ENCODE measurements at regions not wholly inside any gene's neighbourhood (a gene's known extent, or its start where the extent isn't known, plus 50 kb on each side); places are given as distances from the start of the nearest gene placed in this dataset.
"Not testable (repeated sequence)": the region's sequence is repeated elsewhere in the genome, so short reads cannot be mapped to it uniquely, and the experiment has no call there.

- DNase-seq (ENCODE audit: low read depth), result no peak
- in situ Hi-C loops (cut with HindIII; ENCODE audit: low pct_unique_long_range_greater_than_20kb, low sequenced_read_pairs), result no loop called here
Observed at GRCh38 chr1:29426701-29427279, 190.5 kb downstream of the PTPRU start.

DNA sequence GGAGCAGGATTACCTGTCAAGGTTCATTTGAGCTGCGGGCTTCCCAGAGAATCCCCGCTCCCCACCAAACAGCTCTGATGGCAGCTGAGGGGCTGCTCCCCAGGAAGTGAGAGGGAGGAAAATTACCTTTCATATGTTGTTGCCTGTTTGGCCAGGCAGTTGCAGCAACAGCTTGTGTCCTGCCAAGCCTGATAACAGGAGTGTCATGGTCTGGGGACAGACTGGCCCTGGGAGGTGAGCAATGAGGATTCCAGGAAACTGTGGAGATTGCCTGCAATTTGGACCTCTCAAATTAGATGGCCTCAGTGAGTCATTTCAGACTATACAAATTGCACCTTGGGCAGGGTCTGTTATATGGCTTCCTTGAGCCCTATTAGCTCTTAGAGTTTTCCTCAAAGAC, 189.3 kb downstream of the PTPRU start:
- DNase-seq (ENCODE audit: low read depth), result no peak
- in situ Hi-C loops (cut with HindIII; ENCODE audit: low pct_unique_long_range_greater_than_20kb, low sequenced_read_pairs), result no loop called here

- in situ Hi-C loops (cut with HindIII; ENCODE audit: low pct_unique_long_range_greater_than_20kb, low sequenced_read_pairs), result no loop called here
- DNase-seq (ENCODE audit: low read depth), result no peak
Observed at GRCh38 chr1:29424266-29424665, 187.9 kb downstream of the PTPRU start.

- in situ Hi-C loops (cut with HindIII; ENCODE audit: low pct_unique_long_range_greater_than_20kb, low sequenced_read_pairs), result no loop called here
Observed at GRCh38 chr1:29420202-29420601, 183.9 kb downstream of the PTPRU start.

GRCh38 chr1:29417971-29418370, 181.6 kb downstream of the PTPRU start:
- DNase-seq (ENCODE audit: low read depth), result no peak
- in situ Hi-C loops (cut with HindIII; ENCODE audit: low pct_unique_long_range_greater_than_20kb, low sequenced_read_pairs), result no loop called here

More at GRCh38 chr1:29420202-29420601, 183.9 kb downstream of the PTPRU start:
- DNase-seq (ENCODE audit: low read depth), result no peak

DNA sequence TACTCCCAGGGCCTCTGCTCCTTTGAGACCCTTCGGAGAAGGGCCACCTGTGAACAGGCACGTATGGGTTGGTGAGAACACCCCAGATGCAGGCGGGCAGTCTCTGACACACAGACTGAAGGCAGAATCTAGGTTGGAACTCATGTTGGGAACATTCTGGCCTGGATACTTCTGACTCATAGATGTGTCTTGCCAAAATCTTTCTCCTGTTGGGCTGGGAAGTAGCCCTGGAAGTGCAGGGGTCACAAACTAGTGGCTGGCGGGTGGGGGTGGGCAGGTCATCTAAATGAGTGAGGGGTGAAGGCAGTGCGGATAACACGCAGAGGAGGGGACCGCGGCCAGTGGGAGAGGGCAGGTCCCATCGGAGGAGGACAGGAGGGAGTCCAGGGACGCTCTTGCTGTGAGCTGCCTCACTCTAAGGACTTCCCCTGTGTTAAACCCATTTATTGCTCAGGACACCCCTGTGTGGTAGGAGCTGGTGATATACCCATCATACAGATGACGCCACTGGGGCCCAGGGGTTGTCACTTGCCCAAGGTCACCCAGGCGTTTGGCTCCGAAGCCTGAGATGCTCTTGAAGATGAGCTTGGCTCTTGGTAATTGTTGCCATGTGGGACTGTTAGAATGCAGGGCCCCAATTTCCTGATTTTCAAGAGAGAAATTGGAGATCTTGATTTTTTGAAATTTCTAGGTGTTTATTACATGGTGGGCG, 181.0 kb downstream of the PTPRU start:
- in situ Hi-C loops (cut with HindIII; ENCODE audit: low pct_unique_long_range_greater_than_20kb, low sequenced_read_pairs), result no loop called here
- DNase-seq (ENCODE audit: low read depth), result no peak

DNA sequence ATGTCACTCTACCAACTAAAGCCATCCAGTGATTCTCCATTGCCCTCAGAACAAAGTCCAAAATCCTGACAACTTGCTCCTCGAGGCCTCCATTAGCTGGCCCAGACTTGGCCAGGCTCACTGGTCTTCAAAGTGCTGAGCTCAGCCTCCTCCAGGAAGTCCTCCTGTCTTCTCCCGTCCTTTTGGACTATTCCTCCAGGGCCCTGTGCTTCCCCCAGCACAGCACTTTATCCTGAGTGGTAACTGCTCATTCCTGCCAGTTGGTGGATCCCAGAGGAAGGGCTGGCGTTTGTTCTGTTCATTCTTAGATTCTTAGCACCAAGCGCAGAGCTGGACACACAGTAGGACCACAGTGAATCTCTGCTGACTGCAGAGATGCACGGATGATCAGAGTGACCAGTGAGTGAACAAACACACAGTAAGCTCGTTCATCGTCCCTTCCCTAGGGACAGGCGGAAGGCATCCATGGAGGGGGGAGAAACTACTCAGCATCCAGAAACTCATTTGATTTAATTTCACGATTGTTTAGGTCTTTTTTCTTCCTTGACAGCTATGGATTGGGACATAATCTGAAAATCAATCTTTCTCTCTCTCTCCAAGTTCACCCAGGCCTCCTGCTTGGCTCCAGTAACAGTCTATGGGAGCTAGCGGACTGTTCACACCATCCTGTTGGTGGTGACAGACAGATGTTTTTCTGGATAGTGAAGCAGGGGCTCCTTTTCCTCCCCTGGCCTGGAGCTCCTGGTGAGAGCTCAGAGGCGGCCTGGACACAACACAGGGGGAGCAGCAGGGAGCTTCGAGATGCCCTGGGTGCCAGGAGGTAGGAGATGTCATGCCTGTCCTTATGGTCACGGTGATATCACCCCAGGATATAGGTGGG, 180.2 kb downstream of the PTPRU start:
- DNase-seq (ENCODE audit: low read depth), result no peak
- in situ Hi-C loops (cut with HindIII; ENCODE audit: low pct_unique_long_range_greater_than_20kb, low sequenced_read_pairs), result no loop called here

DNA sequence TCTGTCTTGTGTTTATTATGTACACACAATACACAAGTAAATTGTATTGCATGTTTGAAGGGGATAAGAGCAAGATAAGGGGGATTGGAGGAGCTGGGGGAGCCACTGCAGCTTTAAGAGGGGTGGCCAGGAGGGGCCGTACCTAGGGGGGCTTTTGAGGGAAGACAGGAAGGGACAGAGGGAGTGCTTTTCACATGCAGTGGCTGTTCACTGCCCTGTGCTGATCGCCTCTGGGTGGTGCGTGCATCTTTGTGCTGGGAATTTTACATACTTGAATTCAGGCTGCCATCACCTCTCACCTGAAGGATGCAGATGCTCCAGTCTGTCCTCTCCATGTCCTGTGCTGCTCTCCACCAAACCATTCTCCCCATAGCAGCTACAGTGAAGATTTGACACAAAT, 179.5 kb downstream of the PTPRU start:
- in situ Hi-C loops (cut with HindIII; ENCODE audit: low pct_unique_long_range_greater_than_20kb, low sequenced_read_pairs), result no loop called here
- DNase-seq (ENCODE audit: low read depth), result no peak

GRCh38 chr1:29415156-29415830, 179.0 kb downstream of the PTPRU start:
- in situ Hi-C loops (cut with HindIII; ENCODE audit: low pct_unique_long_range_greater_than_20kb, low sequenced_read_pairs), result no loop called here
- DNase-seq (ENCODE audit: low read depth), result no peak

DNA sequence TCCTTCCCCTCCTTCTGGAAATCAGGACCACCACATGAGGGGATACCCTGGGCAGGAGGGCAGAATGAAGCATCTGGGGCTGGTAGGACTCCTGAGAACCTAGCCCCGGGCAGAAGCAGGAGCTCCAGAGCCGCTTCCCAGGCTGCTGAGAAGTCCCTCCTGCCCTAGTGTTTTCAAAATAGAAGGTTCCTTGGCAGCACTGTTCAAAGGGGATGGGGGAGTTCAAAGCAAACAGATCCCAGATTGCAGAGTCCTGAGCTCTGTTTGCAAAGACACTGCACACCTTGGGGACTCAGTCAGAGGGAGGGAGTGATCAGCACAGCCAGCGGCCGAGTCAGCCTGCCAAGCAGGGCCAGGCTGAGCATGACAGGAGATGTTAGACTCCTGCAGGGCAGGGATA, 177.8 kb downstream of the PTPRU start:
- no peak for DNase-seq (ENCODE audit: low read depth)
- in situ Hi-C loops (cut with HindIII; ENCODE audit: low pct_unique_long_range_greater_than_20kb, low sequenced_read_pairs), result no loop called here

DNA sequence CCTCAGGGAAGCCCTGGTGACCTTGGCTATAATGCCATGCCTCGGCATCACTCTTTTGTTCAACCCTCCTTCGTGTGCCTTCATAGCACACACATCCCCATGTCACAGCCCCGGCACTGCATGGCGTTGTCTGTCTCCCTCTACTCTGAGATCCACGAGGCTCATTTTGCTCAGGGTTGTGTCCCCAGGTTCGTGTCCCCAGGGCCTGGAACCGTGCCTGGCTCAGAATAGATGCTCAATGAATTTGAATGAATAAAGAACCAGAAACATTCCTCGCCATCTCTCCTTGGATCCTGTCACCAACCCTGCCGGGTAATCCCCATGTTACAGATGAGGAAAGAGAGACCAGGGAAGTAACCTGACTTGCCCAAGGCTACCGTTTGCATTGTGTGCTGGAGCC, 177.3 kb downstream of the PTPRU start:
- in situ Hi-C loops (cut with HindIII; ENCODE audit: low pct_unique_long_range_greater_than_20kb, low sequenced_read_pairs), result no loop called here
- DNase-seq (ENCODE audit: low read depth), result no peak

GRCh38 chr1:29412591-29412990, 176.3 kb downstream of the PTPRU start:
- no peak for DNase-seq (ENCODE audit: low read depth)
- in situ Hi-C loops (cut with HindIII; ENCODE audit: low pct_unique_long_range_greater_than_20kb, low sequenced_read_pairs), result no loop called here

DNA sequence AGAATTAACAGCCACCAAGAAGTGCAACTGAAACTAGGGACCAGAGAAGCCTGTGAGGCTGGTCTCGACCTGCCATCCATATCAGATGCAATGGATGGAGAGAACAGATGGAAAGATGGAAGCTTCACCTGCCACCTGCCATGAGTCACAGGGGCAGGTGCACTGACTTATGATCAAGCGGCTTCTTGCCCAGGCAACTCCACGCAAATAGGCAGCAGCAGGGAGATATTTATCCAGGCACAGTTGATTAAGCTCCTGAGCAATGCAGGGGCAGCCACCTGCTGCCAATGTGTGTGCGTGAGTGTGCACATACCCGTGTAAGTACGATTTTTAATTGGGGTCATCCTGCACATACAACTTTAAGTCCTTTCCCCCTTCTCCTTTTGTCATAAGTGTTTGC, 174.2 kb downstream of the PTPRU start:
- in situ Hi-C loops (cut with HindIII; ENCODE audit: low pct_unique_long_range_greater_than_20kb, low sequenced_read_pairs), result no loop called here
- no peak for DNase-seq (ENCODE audit: low read depth)

GRCh38 chr1:29409616-29410015, 173.3 kb downstream of the PTPRU start:
- DNase-seq (ENCODE audit: low read depth), result no peak
- in situ Hi-C loops (cut with HindIII; ENCODE audit: low pct_unique_long_range_greater_than_20kb, low sequenced_read_pairs), result no loop called here

DNA sequence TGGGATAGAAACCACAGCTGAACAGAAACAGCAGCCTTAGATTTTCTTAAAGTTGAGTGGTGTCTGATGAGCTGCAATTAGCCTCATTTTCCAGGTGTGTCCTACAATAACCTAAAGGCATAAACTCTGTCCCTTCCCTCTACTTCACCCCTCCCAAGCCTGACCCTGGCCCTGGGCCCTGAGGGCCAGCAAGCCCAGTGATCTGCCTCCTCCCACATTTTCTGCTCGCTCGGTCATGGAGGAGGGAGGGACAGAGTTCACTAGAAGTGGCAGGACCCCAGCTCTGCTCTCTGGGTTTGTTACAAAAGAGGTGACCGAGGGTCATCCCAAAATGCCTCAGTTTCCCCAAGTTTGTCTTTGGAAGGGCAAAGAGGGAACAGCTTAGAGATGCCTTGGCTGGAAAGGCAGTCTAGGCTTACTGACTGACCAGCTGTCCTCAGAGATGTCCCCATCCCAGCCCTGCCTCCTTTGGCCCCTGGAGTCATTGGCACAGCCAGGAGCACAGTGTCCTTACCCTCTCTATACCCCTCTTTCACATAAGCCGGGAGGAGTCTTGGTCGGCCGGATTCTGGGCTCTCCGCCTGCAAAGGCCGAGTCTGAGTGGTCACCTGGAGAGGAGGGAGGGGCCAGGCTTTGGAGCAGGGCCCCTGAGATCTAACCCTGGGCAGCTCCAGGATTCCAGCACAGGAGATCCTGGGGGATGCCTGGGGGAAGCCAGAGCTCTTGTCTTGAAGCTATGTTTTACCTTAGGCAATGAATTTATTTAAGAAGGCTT, 172.7 kb downstream of the PTPRU start:
- in situ Hi-C loops (cut with HindIII; ENCODE audit: low pct_unique_long_range_greater_than_20kb, low sequenced_read_pairs), result no loop called here
- no peak for DNase-seq (ENCODE audit: low read depth)

DNA sequence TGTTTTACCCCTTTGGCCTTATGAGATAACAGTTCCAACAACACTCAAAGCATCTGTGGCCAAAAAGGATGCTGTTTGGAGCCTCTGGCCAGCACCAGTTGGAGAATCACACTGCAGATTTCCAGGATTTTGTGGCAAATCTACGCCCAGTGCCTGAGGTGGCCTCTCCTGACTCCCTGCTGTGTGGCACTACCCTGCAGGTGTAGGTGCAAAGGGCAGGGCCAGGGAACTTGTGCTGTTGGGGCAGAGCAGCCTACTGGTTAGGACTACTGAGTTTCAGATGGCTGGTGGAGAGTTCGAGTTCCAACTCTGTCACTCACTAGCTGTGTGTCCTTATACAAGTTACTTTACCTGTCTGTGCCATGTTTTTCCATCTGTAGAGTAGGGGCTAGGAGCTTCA, 170.5 kb downstream of the PTPRU start:
- in situ Hi-C loops (cut with HindIII; ENCODE audit: low pct_unique_long_range_greater_than_20kb, low sequenced_read_pairs), result no loop called here
- DNase-seq (ENCODE audit: low read depth), result no peak

GRCh38 chr1:29400203-29400602, 163.9 kb downstream of the PTPRU start:
- DNase-seq (ENCODE audit: low read depth); in situ Hi-C loops (cut with HindIII; ENCODE audit: low pct_unique_long_range_greater_than_20kb, low sequenced_read_pairs): not testable (repeated sequence)

DNA sequence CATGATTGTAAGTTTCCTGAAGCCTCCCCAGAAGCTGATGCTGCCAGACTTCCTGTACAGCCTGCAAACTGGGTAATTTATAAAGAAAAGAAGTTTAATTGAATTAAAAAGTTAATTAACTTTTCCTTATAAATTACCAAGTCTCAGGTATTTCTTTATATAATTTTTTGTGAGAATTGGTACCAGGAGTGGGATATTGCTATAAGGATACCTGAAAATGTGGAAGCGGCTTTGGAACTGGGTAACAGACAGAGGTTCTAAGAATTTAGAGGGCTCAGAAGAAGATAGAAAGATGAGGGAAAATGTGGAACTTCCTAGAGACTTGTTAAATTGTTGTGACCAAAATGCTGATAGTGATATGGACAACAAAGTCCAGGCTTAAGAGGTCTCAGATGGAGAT, 163.1 kb downstream of the PTPRU start:
- in situ Hi-C loops (cut with HindIII; ENCODE audit: low pct_unique_long_range_greater_than_20kb, low sequenced_read_pairs), result no loop called here
- DNase-seq (ENCODE audit: low read depth), result no peak
